IPS-18c (cell line): ENCODE measurements at regions not wholly inside any gene's neighbourhood (a gene's known extent, or its start where the extent isn't known, plus 50 kb on each side); places are given as distances from the start of the nearest gene placed in this dataset.
"Not testable (repeated sequence)": the region's sequence is repeated elsewhere in the genome, so short reads cannot be mapped to it uniquely, and the experiment has no call there.

Source experiments
- H3K4me3 ChIP-seq: 2 replicates; pipeline ENCODE4 v1.7.0; 2013; ENCODE audit warnings: low read depth, mild to moderate bottlenecking, low read length, moderate library complexity; ENCODE audit not compliant: insufficient read depth
- H3K9me3 ChIP-seq: one replicate; pipeline ENCODE4 v1.6.1; 2013; ENCODE audit warnings: mild to moderate bottlenecking, low read length, moderate library complexity; ENCODE audit not compliant: control insufficient read depth, insufficient read depth

GRCh38 chr3:87811953-87812352 lies 246.9 kb downstream of the CGGBP1 start:
- Histone ChIP-seq H3K4me3 (no peak overlapping the region), H3K9me3 (peaks cover 2% of the 10 kb centered on the region)

GRCh38 chr3:87810452-87811016 lies 248.3 kb downstream of the CGGBP1 start:
- H3K9me3 ChIP-seq = peaks cover 2% of the 10 kb centered on the region
- no peak overlapping the region for H3K4me3 ChIP-seq

GRCh38 chr3:87805670-87806069 lies 253.1 kb downstream of the CGGBP1 start:
- H3K9me3 ChIP-seq = no peaks in the 10 kb centered on the region
- H3K4me3 ChIP-seq = no peak overlapping the region

- no peak overlapping the region for H3K4me3 ChIP-seq
- no peaks in the 10 kb centered on the region for H3K9me3 ChIP-seq
Observed at GRCh38 chr3:87801409-87801808, 257.4 kb downstream of the CGGBP1 start.

- H3K9me3 ChIP-seq = no peaks in the 10 kb centered on the region
- H3K4me3 ChIP-seq = no peak overlapping the region
Observed at GRCh38 chr3:87800516-87800915, 258.3 kb downstream of the CGGBP1 start.

- H3K4me3 ChIP-seq = no peak overlapping the region
- no peaks in the 10 kb centered on the region for H3K9me3 ChIP-seq
Observed at GRCh38 chr3:87798567-87798947, 260.2 kb downstream of the CGGBP1 start.

- Histone ChIP-seq H3K4me3 (no peak overlapping the region), H3K9me3 (no peaks in the 10 kb centered on the region)
Observed at GRCh38 chr3:87797872-87798566, 260.8 kb downstream of the CGGBP1 start.

- Histone ChIP-seq H3K9me3 (no peaks in the 10 kb centered on the region), H3K4me3 (no peak overlapping the region)
Observed at GRCh38 chr3:87796843-87797185, 262.0 kb downstream of the CGGBP1 start.

- Histone ChIP-seq H3K4me3 (no peak overlapping the region), H3K9me3 (no peaks in the 10 kb centered on the region)
Observed at GRCh38 chr3:87796137-87796842, 262.5 kb downstream of the CGGBP1 start.

GRCh38 chr3:87795701-87796100 lies 263.1 kb downstream of the CGGBP1 start:
- Histone ChIP-seq H3K9me3 (no peaks in the 10 kb centered on the region), H3K4me3 (no peak overlapping the region)

- no peaks in the 10 kb centered on the region for H3K9me3 ChIP-seq
- H3K4me3 ChIP-seq = peak overlapping the region; percentile 70; the same call in 1 of the 2 replicates
Observed at GRCh38 chr3:87793337-87793877, 265.4 kb downstream of the CGGBP1 start.

GRCh38 chr3:87792534-87793336 lies 266.1 kb downstream of the CGGBP1 start, which contains the start of gene HTR1F:
Gene HTR1F (plus strand): TSS chr3:87792706.
- H3K4me3 ChIP-seq = peak within 1 kb of the TSS; percentile 70
- H3K9me3 ChIP-seq = no peaks in the 10 kb centered on the region

- H3K4me3 ChIP-seq = peak overlapping the region; percentile 70
Observed at GRCh38 chr3:87792198-87792533, 266.6 kb downstream of the CGGBP1 start.

GRCh38 chr3:87791248-87792027 lies 267.4 kb downstream of the CGGBP1 start:
- Histone ChIP-seq H3K4me3 (no peak overlapping the region), H3K9me3 (no peaks in the 10 kb centered on the region)

More at GRCh38 chr3:87792198-87792533, 266.6 kb downstream of the CGGBP1 start:
- H3K9me3 ChIP-seq = no peaks in the 10 kb centered on the region

GRCh38 chr3:87789049-87789448 lies 269.8 kb downstream of the CGGBP1 start:
- not testable (repeated sequence) for H3K9me3 ChIP-seq, H3K4me3 ChIP-seq

- Histone ChIP-seq H3K9me3 (no peaks in the 10 kb centered on the region), H3K4me3 (no peak overlapping the region)
Observed at GRCh38 chr3:87788516-87788915, 270.3 kb downstream of the CGGBP1 start.

- H3K9me3 ChIP-seq = no peaks in the 10 kb centered on the region
Observed at GRCh38 chr3:87780811-87781210, 278.0 kb downstream of the CGGBP1 start.

More at GRCh38 chr3:87780811-87781210, 278.0 kb downstream of the CGGBP1 start:
- H3K4me3 ChIP-seq = no peak overlapping the region
